ENCODE measurements at regions not wholly inside any gene's neighbourhood (a gene's known extent, or its start where the extent isn't known, plus 50 kb on each side); places are given as distances from the start of the nearest gene placed in this dataset.

DNA sequence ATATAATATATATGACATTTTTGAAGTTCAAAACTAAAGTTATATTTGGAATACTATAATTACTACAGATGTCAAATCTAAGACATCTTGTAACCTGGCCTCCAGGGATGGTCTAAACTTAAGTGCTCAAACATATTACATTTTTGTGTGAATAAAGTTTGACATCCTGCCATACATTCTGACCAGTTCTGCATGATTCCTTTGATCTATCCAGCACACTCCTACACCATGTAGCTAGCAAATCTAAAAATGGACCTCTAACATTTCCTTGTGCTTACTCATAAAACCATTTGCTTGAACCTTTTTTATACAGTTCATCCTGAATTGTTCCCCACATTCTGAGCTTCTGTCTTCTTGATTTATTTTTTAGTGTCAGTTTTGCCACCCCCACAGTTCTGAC is 294.3 kb upstream of the ZNF804A start:
- TF ChIP-seq POLR2A (IDR thresholded peaks at IDR 0.05; ENCODE audit: low read depth, low read length), result no peak
- TF ChIP-seq POLR2AphosphoS5 (IDR thresholded peaks at IDR 0.05; ENCODE audit: low read depth, low read length), result no peak
